BE2C (cell line): ENCODE measurements at regions not wholly inside any gene's neighbourhood (a gene's known extent, or its start where the extent isn't known, plus 50 kb on each side); places are given as distances from the start of the nearest gene placed in this dataset.

Source experiments
- DNase-seq: peaks from one replicate; pipeline ENCODE4 v3.0.0-alpha.2; 2020
- H3K27me3 ChIP-seq: fragments of 250-450 bp; sonication (Bioruptor Pico); 2 replicates; pipeline ENCODE4 v1.5.1; 2020; ENCODE audit warnings: mild to moderate bottlenecking
- H3K36me3 ChIP-seq: fragments of 250-450 bp; sonication (Bioruptor Pico); 2 replicates; pipeline ENCODE4 v1.5.1; 2020; ENCODE audit warnings: mild to moderate bottlenecking
- H3K4me1 ChIP-seq: fragments of 250-450 bp; sonication (Bioruptor Pico); 2 replicates; pipeline ENCODE4 v1.5.1; 2020
- H3K4me3 ChIP-seq: 2 replicates; pipeline ENCODE4 v1.5.1; 2011; ENCODE audit warnings: low read depth, low read length
- H3K9me3 ChIP-seq: fragments of 250-450 bp; sonication (Bioruptor Pico); 2 replicates; pipeline ENCODE4 v1.5.1; 2020
- TF ChIP-seq, protein P1 (sequence below): IDR thresholded peaks from 2 replicates; pipeline ENCODE4 v1.5.1; 2012; ENCODE audit warnings: mild to moderate bottlenecking, low read depth, low read length

- TF ChIP-seq, protein P1, sequence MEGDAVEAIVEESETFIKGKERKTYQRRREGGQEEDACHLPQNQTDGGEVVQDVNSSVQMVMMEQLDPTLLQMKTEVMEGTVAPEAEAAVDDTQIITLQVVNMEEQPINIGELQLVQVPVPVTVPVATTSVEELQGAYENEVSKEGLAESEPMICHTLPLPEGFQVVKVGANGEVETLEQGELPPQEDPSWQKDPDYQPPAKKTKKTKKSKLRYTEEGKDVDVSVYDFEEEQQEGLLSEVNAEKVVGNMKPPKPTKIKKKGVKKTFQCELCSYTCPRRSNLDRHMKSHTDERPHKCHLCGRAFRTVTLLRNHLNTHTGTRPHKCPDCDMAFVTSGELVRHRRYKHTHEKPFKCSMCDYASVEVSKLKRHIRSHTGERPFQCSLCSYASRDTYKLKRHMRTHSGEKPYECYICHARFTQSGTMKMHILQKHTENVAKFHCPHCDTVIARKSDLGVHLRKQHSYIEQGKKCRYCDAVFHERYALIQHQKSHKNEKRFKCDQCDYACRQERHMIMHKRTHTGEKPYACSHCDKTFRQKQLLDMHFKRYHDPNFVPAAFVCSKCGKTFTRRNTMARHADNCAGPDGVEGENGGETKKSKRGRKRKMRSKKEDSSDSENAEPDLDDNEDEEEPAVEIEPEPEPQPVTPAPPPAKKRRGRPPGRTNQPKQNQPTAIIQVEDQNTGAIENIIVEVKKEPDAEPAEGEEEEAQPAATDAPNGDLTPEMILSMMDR, result no peak
- Histone ChIP-seq H3K4me3 (no peak overlapping the region), H3K9me3 (no peaks in the 10 kb centered on the region), H3K27me3 (no peaks in the 10 kb centered on the region), H3K4me1 (no peaks in the 10 kb centered on the region), H3K36me3 (no peaks in the 10 kb centered on the region)
- no peak for DNase-seq
These were observed 646.2 kb upstream of the GRM3 start for GRCh38 chr7:85997515-85997914.

DNA sequence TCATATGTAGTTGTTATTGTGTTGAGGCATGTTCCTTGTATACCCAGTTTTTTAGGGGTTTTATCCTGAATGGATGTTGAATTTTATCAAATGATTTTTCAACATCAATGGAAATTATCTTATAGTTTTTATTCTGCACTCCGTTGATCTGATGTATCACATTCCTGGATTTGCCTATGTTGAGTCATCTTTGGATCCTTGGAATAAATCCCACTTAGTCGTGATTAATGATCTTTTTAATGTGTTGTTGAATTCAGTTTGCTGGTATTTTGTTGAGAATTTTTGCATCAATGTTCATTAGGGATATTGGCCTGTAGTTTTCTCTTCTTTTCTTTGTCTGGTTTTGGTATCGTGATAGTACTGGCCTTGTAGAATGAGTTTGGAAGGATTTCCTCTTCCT lies 648.6 kb upstream of the GRM3 start:
- H3K4me3 ChIP-seq, result no peak overlapping the region
- no peaks in the 10 kb centered on the region for H3K4me1 ChIP-seq
- H3K9me3 ChIP-seq, result no peaks in the 10 kb centered on the region
- no peaks in the 10 kb centered on the region for H3K36me3 ChIP-seq
- no peaks in the 10 kb centered on the region for H3K27me3 ChIP-seq
- DNase-seq, result no peak
- TF ChIP-seq, protein P1, result no peak

DNA sequence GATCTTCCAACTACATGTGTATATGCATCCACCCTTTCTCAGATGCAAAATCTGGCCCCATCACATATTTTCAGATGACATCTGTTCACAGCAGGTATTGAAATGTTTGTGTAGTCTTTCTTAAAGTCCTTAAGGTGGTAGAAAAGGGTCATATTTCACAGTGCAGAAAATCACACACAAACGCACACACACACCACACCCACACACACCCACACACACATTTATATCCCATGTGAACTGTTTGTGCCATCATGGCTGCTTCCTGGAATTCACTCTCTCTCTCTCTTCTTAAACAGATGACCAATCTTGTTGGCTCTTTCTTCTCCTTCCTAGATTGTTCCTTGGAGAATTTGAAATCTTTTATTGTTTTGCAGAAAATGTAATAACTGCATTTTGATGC lies 663.0 kb upstream of the GRM3 start:
- Histone ChIP-seq H3K9me3 (no peaks in the 10 kb centered on the region), H3K36me3 (no peaks in the 10 kb centered on the region), H3K27me3 (no peaks in the 10 kb centered on the region), H3K4me1 (no peaks in the 10 kb centered on the region), H3K4me3 (no peak overlapping the region)
- no peak for DNase-seq
- TF ChIP-seq, protein P1, result no peak

DNA sequence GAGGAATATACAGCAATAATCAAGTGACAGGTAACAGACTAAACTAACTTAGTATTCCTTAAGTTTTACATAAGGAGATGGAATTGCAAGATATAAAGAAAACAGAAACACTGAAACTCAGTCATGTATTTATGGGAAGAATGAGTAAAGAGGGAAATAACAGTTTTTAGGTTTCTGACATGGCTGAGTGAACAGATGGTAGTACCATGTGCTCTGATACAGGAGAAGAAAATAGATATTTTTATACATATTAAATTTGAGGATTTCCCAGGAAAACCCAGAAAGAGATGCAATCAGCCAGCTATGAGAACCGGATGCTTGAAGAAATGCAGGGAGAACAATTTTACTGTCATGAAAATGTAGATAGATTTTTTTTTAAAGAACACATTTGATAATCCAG lies 669.5 kb upstream of the GRM3 start:
- DNase-seq, result no peak
- no peaks in the 10 kb centered on the region for H3K27me3 ChIP-seq
- H3K9me3 ChIP-seq, result no peaks in the 10 kb centered on the region; the same call in 1 of the 2 replicates

GRCh38 chr7:85972504-85973141 lies 671.1 kb upstream of the GRM3 start:
- Histone ChIP-seq H3K27me3 (no peaks in the 10 kb centered on the region), H3K4me1 (no peaks in the 10 kb centered on the region), H3K4me3 (no peak overlapping the region), H3K9me3 (no peaks in the 10 kb centered on the region; the same call in 1 of the 2 replicates), H3K36me3 (no peaks in the 10 kb centered on the region)
- TF ChIP-seq, protein P1, result no peak
- DNase-seq, result peak; percentile 11

More for the DNA sequence above, 669.5 kb upstream of the GRM3 start:
- H3K36me3 ChIP-seq, result no peaks in the 10 kb centered on the region
- H3K4me1 ChIP-seq, result no peaks in the 10 kb centered on the region
- H3K4me3 ChIP-seq, result no peak overlapping the region
- TF ChIP-seq, protein P1, result no peak

DNA sequence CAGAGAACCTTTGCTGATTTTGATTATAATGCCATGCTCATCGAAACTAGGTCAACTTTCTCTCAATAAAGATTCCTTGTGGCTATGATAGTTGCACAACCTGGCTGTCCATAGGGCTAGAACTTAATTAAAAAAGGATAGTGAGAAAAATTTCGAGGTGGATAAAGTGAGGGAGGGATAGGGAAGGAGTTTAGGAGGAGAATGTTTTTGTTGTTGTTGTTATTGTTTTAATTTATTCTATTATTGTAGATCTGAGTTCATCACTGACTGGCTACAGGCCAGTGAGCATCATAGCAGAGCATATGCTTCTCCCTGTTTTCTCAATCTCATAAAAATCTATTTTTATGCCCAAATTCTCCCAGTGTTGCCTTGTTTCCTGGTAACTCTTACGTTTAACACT lies 688.7 kb upstream of the GRM3 start:
- no peaks in the 10 kb centered on the region for H3K4me1 ChIP-seq
- no peaks in the 10 kb centered on the region for H3K36me3 ChIP-seq
- H3K27me3 ChIP-seq, result no peaks in the 10 kb centered on the region
- no peak for DNase-seq
- no peak overlapping the region for H3K4me3 ChIP-seq
- TF ChIP-seq, protein P1, result no peak
- no peaks in the 10 kb centered on the region for H3K9me3 ChIP-seq
